Left ventricle myocardium superior (tissue), 1 donor: ENCODE measurements at regions not wholly inside any gene's neighbourhood (a gene's known extent, or its start where the extent isn't known, plus 50 kb on each side); places are given as distances from the start of the nearest gene placed in this dataset.

Experiments used
- ATAC-seq: fragments of 200-7000 bp; cut with Tn5 transposase; one replicate; pipeline ENCODE4 v1.9.1; 2020; ENCODE audit warnings: mild to moderate bottlenecking, moderate library complexity
- DNase-seq: peaks from one replicate; pipeline ENCODE4 v3.0.0-alpha.2; 2020
- intact Hi-C: fragments of 100-400 bp; cut with micrococcal nuclease; formaldehyde crosslinking; loops from one replicate; pipeline ENCODE4 v1.11.0; 2022
- donor health status: DM: no; HTN: yes; CAD: no; lungs with severe emphysema.

DNA sequence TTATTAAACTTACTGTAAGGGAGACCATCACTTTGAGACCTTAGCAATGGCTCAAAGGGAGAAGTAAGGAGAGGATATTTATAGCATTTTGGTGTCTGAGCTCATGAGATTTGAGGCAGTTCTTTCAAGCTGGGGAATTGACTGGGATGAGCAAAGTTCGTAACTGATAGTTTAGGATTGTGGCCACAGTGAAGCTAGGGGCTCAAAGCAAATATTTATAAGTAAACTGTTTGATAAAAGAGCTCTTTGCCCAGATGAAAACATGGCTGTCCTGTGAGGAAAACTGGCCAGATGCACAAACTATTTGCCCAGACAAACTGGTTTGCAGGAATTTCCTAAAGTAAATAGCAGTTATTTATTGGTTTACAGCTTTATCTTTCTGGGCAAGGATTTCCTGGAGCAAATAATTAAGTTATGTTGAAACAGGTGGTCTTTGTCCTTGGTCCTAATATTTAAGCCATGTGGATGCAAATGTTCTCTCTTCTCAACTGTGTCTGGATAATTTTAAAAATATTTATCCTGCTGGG is 59.7 kb upstream of the TMTC4 start:
- DNase-seq, result no peak
- ATAC-seq, result no peak
- intact Hi-C loops, result no loop called here

DNA sequence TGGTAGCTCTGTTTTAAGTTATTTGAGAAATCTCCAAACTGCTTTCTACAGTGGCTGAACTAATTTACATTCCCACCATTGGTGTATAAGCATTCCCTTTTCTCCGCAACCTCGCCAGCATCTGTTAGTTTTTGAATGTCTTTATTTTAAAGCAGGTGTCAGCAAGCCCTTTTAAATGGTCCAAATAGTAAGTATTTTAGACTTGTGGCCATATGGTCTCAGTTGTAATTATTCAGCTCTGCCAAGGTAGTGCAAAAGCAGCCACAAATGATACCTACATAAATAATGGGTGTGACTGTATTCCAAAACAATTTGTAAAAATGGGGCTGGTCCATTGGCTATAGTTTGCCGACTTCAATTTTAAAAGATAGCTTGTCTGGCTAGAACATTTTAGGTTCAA is 58.7 kb upstream of the TMTC4 start:
- no peak for DNase-seq
- ATAC-seq, result no peak
- intact Hi-C loops, result no loop called here

DNA sequence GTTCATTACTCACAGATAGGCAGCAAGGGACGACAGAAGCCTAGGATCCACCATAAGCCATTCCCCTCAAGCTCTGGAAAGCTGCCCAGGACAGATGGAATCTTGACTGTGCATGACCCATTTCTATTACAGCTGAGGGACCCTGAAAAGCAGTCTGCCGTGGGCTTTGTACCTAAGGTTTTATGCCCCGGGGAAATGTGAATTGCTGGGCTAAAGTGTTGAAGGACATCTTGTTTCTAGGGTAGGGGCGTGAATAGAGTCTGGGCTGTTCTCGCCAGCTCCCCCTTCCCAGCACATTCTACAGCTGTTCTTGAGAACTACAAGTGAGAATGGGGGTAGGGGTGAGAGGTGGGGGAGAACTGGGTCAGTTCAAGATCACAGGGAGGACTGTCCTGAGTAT is 53.6 kb upstream of the TMTC4 start:
- intact Hi-C loops, result no loop called here
- no peak for ATAC-seq
- no peak for DNase-seq

DNA sequence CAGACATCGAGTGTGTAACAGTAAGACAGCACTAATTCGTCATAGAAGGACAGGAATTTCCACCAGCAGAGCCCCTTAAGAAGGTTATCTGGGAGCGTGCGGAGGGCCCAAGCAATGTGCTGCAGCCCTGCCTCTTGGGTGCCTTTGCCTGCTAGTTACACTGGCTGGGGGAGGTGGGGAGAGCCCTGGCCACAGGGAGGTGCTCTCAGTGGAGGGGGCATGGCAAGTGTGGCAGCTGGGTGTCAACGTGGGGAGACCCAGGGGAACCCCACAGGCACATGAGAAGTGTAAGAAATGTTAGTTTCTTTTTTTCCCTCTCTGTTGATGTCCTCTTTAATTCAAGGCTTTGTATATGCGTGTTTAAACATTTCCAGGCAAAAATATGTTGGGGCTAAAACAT is 50.9 kb upstream of the TMTC4 start:
- ATAC-seq (no peak), DNase-seq (no peak)
- intact Hi-C loops, result no loop called here

DNA sequence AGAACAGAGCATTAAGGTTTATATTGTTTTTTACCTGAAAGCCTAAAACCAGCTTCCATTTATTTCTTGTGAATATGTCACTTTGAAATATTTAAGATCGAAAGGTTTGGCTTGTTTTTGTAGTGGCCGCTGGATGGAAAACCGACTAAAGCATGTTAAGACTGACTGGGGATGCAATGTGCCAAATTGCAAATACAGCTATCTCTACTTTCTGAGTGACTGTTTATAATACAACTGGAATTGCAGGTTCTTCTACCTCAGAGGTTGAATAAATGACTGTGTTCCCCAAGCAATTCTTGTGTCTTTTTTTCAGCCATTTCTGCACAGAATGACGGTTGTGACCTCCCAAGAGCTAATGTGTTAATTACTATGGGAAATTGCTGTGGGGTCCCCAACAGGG is 50.0 kb upstream of the TMTC4 start:
- ATAC-seq, result no peak
- intact Hi-C loops, result no loop called here
- DNase-seq, result no peak
